IMR-90 (cell line): ENCODE measurements at regions not wholly inside any gene's neighbourhood (a gene's known extent, or its start where the extent isn't known, plus 50 kb on each side); places are given as distances from the start of the nearest gene placed in this dataset.
A peak's percentile ranks its signal among the peaks of the same experiment; 100 is the strongest.

ENCODE experiments used
- ATAC-seq: fragments of 200-7000 bp; cut with Tn5 transposase; 2 replicates; pipeline ENCODE4 v1.9.1; 2020; ENCODE audit warnings: low read depth, mild to moderate bottlenecking, moderate library complexity
- BruUV-seq: library from RNA; stranded (reverse); fragments of 400-500 nt; replicated peaks from 2 replicates; lab custom pipeline; 2021; lab: Mats Ljungman, UMichigan
- CTCF ChIA-PET: fragments of 300-600 bp; formaldehyde crosslinking; extraction: SDS; loops from one replicate; lab custom pipeline; 2021; ENCODE audit warnings: antibody characterized with exemption; lab: Yijun Ruan, JAX
- POLR2A ChIA-PET: fragments of 300-600 bp; sonication (Branson Sonifier 250); formaldehyde crosslinking; loops from one replicate; lab custom pipeline; 2022; ENCODE audit warnings: antibody characterized with exemption; ENCODE audit not compliant: unreplicated experiment; lab: Charles Lee
- DNase-seq: peaks from one replicate; pipeline ENCODE4 v3.0.0; 2013
- H2AFZ ChIP-seq: replicated peaks from 2 replicates; pipeline ENCODE3; 2013; ENCODE audit warnings: low read length, mild to moderate bottlenecking; ENCODE audit not compliant: poor library complexity
- H2AK5ac ChIP-seq: 2 replicates; pipeline ENCODE4 v1.6.1; 2013; ENCODE audit warnings: low read depth, low read length, inconsistent platforms
- H2AK9ac ChIP-seq: replicated peaks from 2 replicates; pipeline ENCODE3; 2013; ENCODE audit warnings: mild to moderate bottlenecking, low read depth, low read length, moderate library complexity; ENCODE audit not compliant: poor library complexity
- H2BK120ac ChIP-seq: 2 replicates; pipeline ENCODE4 v1.6.1; 2013; ENCODE audit warnings: low read depth, low read length, inconsistent platforms
- H2BK15ac ChIP-seq: 3 replicates; pipeline ENCODE4 v1.6.1; 2013; ENCODE audit warnings: low read depth, low read length, inconsistent platforms
- H2BK20ac ChIP-seq: 2 replicates; pipeline ENCODE4 v1.6.1; 2013; ENCODE audit warnings: low read depth, mild to moderate bottlenecking, inconsistent platforms, low read length, moderate library complexity
- H2BK5ac ChIP-seq: 2 replicates; pipeline ENCODE4 v1.6.1; 2013; ENCODE audit warnings: mild to moderate bottlenecking, low read depth, low read length, inconsistent platforms; ENCODE audit not compliant: poor library complexity, severe bottlenecking
- H3K14ac ChIP-seq: replicated peaks from 2 replicates; pipeline ENCODE4 v1.6.1; 2013; ENCODE audit warnings: low read depth, low read length, inconsistent platforms
- H3K18ac ChIP-seq: 2 replicates; pipeline ENCODE4 v1.6.1; 2013; ENCODE audit warnings: low read depth, low read length, control low read depth
- H3K23ac ChIP-seq: 2 replicates; pipeline ENCODE4 v1.6.1; 2013; ENCODE audit warnings: low read depth, low read length, inconsistent platforms
- H3K27ac ChIP-seq: 2 replicates; pipeline ENCODE4 v1.5.1; 2013; ENCODE audit warnings: mild to moderate bottlenecking, control low read depth, low read length; ENCODE audit not compliant: insufficient read depth
- H3K27me3 ChIP-seq: 2 replicates; pipeline ENCODE4 v1.6.1; 2013; ENCODE audit warnings: low read length; ENCODE audit not compliant: control insufficient read depth, insufficient read depth
- H3K36me3 ChIP-seq: 2 replicates; pipeline ENCODE4 v1.6.1; 2013; ENCODE audit warnings: low read length, mixed read lengths; ENCODE audit not compliant: control insufficient read depth, insufficient read depth
- H3K4ac ChIP-seq: 2 replicates; pipeline ENCODE4 v1.6.1; 2013; ENCODE audit warnings: low read depth, low read length, inconsistent platforms
- H3K4me1 ChIP-seq: 2 replicates; pipeline ENCODE4 v1.6.1; 2013; ENCODE audit warnings: low read length, mixed read lengths; ENCODE audit not compliant: control insufficient read depth, insufficient read depth
- H3K4me2 ChIP-seq: 2 replicates; pipeline ENCODE4 v1.6.1; 2013; ENCODE audit warnings: low read depth, mild to moderate bottlenecking, control low read depth, low read length, moderate library complexity
- H3K4me3 ChIP-seq: 2 replicates; pipeline ENCODE4 v1.5.1; 2013; ENCODE audit warnings: low read depth, mild to moderate bottlenecking, control low read depth, low read length, moderate library complexity; ENCODE audit not compliant: insufficient read depth
- H3K56ac ChIP-seq: 2 replicates; pipeline ENCODE4 v1.6.1; 2013; ENCODE audit warnings: low read length, inconsistent platforms; ENCODE audit not compliant: insufficient read depth; ENCODE audit errors: extremely low read depth
- H3K79me1 ChIP-seq, 2 experiments: 2 replicates each; pipeline ENCODE4 v1.6.1; 2013; ENCODE audit warnings: low read length in 2 of 2, inconsistent platforms in 1 of 2, low read depth in 1 of 2
- H3K9ac ChIP-seq: 2 replicates; pipeline ENCODE4 v1.6.1; 2013; ENCODE audit warnings: low read depth, low read length, control low read depth
- H3K9me1 ChIP-seq: 2 replicates; pipeline ENCODE4 v1.6.1; 2013; ENCODE audit warnings: low read length, inconsistent platforms; ENCODE audit not compliant: insufficient read depth
- H3K9me3 ChIP-seq: 2 replicates; pipeline ENCODE4 v1.6.1; 2013; ENCODE audit warnings: low read length; ENCODE audit not compliant: control insufficient read depth, insufficient read depth
- H4K20me1 ChIP-seq: 2 replicates; pipeline ENCODE4 v1.6.1; 2013; ENCODE audit warnings: low read length, inconsistent platforms; ENCODE audit not compliant: insufficient read depth
- H4K5ac ChIP-seq: 2 replicates; pipeline ENCODE4 v1.6.1; 2013; ENCODE audit warnings: mild to moderate bottlenecking, low read depth, low read length, control low read depth
- H4K8ac ChIP-seq, 2 experiments: 2 replicates each; pipeline ENCODE4 v1.6.1; 2013; ENCODE audit warnings: low read depth in 2 of 2, low read length in 2 of 2, control low read depth in 1 of 2, inconsistent platforms in 1 of 2
- H4K91ac ChIP-seq: 2 replicates; pipeline ENCODE4 v1.6.1; 2013; ENCODE audit warnings: low read depth, low read length, inconsistent platforms; ENCODE audit not compliant: insufficient read depth
- BHLHE40 ChIP-seq: fragments of 150-350 bp; IDR thresholded peaks from 2 replicates; pipeline ENCODE4 v1.6.1; 2016; ENCODE audit warnings: mild to moderate bottlenecking, low read depth, low read length
- CEBPB ChIP-seq: IDR thresholded peaks from 2 replicates; pipeline ENCODE4 v1.6.1; 2012; ENCODE audit warnings: low read depth, low read length, improper control_type of control experiment
- CHD1 ChIP-seq: IDR thresholded peaks from 2 replicates; pipeline ENCODE4 v1.6.1; 2012; ENCODE audit warnings: low read depth, low read length, improper control_type of control experiment
- FOS ChIP-seq: fragments of 150-350 bp; IDR thresholded peaks from 2 replicates; pipeline ENCODE4 v1.6.1; 2016; ENCODE audit warnings: low read depth, low read length
- MAFK ChIP-seq: IDR thresholded peaks from 2 replicates; pipeline ENCODE4 v1.6.1; 2012; ENCODE audit warnings: low read depth, low read length, improper control_type of control experiment
- MAZ ChIP-seq: IDR thresholded peaks from 2 replicates; pipeline ENCODE4 v1.6.1; 2012; ENCODE audit warnings: low read depth, mild to moderate bottlenecking, low read length, improper control_type of control experiment, moderate library complexity, borderline replicate concordance
- MXI1 ChIP-seq: IDR thresholded peaks from 2 replicates; pipeline ENCODE4 v1.6.1; 2012; ENCODE audit warnings: low read depth, mild to moderate bottlenecking, low read length, moderate library complexity, borderline replicate concordance
- POLR2A ChIP-seq: IDR thresholded peaks from 2 replicates; pipeline ENCODE4 v1.6.1; 2012; ENCODE audit warnings: mild to moderate bottlenecking, low read depth, low read length
- RAD21 ChIP-seq: IDR thresholded peaks from 2 replicates; pipeline ENCODE4 v1.6.1; 2012; ENCODE audit warnings: low read length, improper control_type of control experiment
- RCOR1 ChIP-seq: IDR thresholded peaks from 2 replicates; pipeline ENCODE4 v1.6.1; 2012; ENCODE audit warnings: mild to moderate bottlenecking, low read length, improper control_type of control experiment; ENCODE audit not compliant: insufficient replicate concordance
- RFX5 ChIP-seq: IDR thresholded peaks from 2 replicates; pipeline ENCODE4 v1.8.0; 2012; ENCODE audit warnings: low read depth, mild to moderate bottlenecking, low read length, moderate library complexity
- SMC3 ChIP-seq: fragments of 150-350 bp; IDR thresholded peaks from 2 replicates; pipeline ENCODE4 v1.6.1; 2016; ENCODE audit warnings: low read depth, mild to moderate bottlenecking, antibody characterized with exemption, low read length, moderate library complexity
- WGBS, 2 experiments: methylation state at CpG; one replicate each; pipeline versions ENCODE4 v1.1.5 to v1.1.7; 2013; ENCODE audit warnings: missing lambda C conversion rate in 2 of 2; ENCODE audit not compliant: insufficient read length in 1 of 2; ENCODE audit errors: extremely low coverage in 2 of 2; 5-methylcytosine and 5-hydroxymethylcytosine counted together
- dilution Hi-C: fragments of 300-500 bp; cut with HindIII; formaldehyde crosslinking; loops from one replicate; pipeline ENCODE4 v1.14.3; 2018; ENCODE audit warnings: low sequenced_read_pairs; ENCODE audit not compliant: unreplicated experiment
- in situ Hi-C: fragments of 300-500 bp; cut with MboI; formaldehyde crosslinking; loops from 3 replicates; pipeline ENCODE4 v1.14.3; 2019; ENCODE audit warnings: low sequenced_read_pairs, inconsistent platforms, mixed read lengths
- intact Hi-C: fragments of 100-400 bp; cut with micrococcal nuclease; formaldehyde crosslinking; loops from 2 replicates; pipeline ENCODE4 v1.10.0; 2022
- TF ChIP-seq, protein P1 (sequence below): conservative IDR thresholded peaks from 2 replicates; pipeline ENCODE4 v1.5.1; 2012; ENCODE audit warnings: mild to moderate bottlenecking, low read depth, low read length, improper control_type of control experiment
- TF ChIP-seq, protein P2 (sequence below): fragments of 150-350 bp; IDR thresholded peaks from 2 replicates; pipeline ENCODE4 v1.6.1; 2016; ENCODE audit warnings: low read depth, mild to moderate bottlenecking, low read length, moderate library complexity, borderline replicate concordance
- TF ChIP-seq, protein P3 (sequence below): fragments of 150-350 bp; IDR thresholded peaks from 2 replicates; pipeline ENCODE4 v1.6.1; 2017; ENCODE audit warnings: mild to moderate bottlenecking, antibody characterized with exemption, low read length, low read depth

DNA sequence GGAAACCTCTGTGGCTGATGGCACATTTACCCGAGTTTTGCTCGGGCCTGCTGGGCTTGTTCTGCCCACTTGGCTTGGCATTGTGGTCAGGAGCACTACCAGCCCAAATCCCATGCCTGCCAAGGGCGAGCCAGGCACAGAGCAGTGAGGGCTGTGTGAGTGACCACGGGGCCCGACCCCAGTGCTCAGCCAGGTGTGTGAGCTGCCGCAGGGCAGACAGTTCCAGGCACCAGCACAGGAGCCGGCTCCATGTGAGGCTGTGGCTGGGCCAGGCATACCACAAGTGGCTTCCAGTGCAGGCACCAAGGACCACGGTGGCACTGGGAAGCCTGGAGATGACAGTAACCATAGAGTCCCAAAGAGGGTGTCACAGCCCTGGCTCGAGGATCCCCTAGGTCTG lies 1225.5 kb upstream of the GJE1 start:
- no peak overlapping the region for H2AK9ac ChIP-seq
- H4K5ac ChIP-seq: no peak overlapping the region
- dilution Hi-C loops (no loop called here), in situ Hi-C loops (loop anchor here (25.0 kb wide), 1 partner anchor 1545 kb away; the partner anchor contains the start of gene CITED2), intact Hi-C loops (no loop called here)
- no peak overlapping the region for H3K4me2 ChIP-seq
- H3K9ac ChIP-seq: no peak overlapping the region
- 96% methylated on average over 5 of the region's 9 CpGs; no CpG with 5 or more reads in 1 of the 2 experiments for whole genome bisulfite sequencing, 2 experiments
- H3K27ac ChIP-seq: no peak overlapping the region
- BruUV-seq: no TSS peak
- no peak overlapping the region for H3K4me3 ChIP-seq
- H2BK120ac ChIP-seq: peak overlapping the region; percentile 4; the same call in 1 of the 2 replicates
- no peak overlapping the region for H3K23ac ChIP-seq
- no peak overlapping the region for H4K91ac ChIP-seq
- H2AFZ ChIP-seq: no peak overlapping the region
- DNase-seq (no peak), ATAC-seq (no peak)
- H3K14ac ChIP-seq: no peak overlapping the region
- no peaks in the 10 kb centered on the region for H4K20me1 ChIP-seq
- no peak overlapping the region for H2BK5ac ChIP-seq
- no peaks in the 10 kb centered on the region for H3K27me3 ChIP-seq
- peak overlapping the region; percentile 34; the same call in 1 of the 2 replicates for H2BK20ac ChIP-seq
- H3K18ac ChIP-seq: no peak overlapping the region
- H2AK5ac ChIP-seq: peak overlapping the region; percentile 60; the same call in 1 of the 2 replicates
- H3K9me1 ChIP-seq: no peaks in the 10 kb centered on the region
- H3K9me3 ChIP-seq: no peaks in the 10 kb centered on the region
- peak overlapping the region; percentile 1; the same call in 1 of the 2 replicates for H3K4ac ChIP-seq
- no peak overlapping the region for H3K56ac ChIP-seq
- ChIA-PET POLR2A (no interaction called here), CTCF (interaction anchor here (0.6 kb wide), 1 partner anchor 464 kb away, joined by 3 read pairs; no protein-coding TSS in a partner anchor)
- TF ChIP-seq, protein P1, sequence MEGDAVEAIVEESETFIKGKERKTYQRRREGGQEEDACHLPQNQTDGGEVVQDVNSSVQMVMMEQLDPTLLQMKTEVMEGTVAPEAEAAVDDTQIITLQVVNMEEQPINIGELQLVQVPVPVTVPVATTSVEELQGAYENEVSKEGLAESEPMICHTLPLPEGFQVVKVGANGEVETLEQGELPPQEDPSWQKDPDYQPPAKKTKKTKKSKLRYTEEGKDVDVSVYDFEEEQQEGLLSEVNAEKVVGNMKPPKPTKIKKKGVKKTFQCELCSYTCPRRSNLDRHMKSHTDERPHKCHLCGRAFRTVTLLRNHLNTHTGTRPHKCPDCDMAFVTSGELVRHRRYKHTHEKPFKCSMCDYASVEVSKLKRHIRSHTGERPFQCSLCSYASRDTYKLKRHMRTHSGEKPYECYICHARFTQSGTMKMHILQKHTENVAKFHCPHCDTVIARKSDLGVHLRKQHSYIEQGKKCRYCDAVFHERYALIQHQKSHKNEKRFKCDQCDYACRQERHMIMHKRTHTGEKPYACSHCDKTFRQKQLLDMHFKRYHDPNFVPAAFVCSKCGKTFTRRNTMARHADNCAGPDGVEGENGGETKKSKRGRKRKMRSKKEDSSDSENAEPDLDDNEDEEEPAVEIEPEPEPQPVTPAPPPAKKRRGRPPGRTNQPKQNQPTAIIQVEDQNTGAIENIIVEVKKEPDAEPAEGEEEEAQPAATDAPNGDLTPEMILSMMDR: no peak
- TF ChIP-seq, protein P2, sequence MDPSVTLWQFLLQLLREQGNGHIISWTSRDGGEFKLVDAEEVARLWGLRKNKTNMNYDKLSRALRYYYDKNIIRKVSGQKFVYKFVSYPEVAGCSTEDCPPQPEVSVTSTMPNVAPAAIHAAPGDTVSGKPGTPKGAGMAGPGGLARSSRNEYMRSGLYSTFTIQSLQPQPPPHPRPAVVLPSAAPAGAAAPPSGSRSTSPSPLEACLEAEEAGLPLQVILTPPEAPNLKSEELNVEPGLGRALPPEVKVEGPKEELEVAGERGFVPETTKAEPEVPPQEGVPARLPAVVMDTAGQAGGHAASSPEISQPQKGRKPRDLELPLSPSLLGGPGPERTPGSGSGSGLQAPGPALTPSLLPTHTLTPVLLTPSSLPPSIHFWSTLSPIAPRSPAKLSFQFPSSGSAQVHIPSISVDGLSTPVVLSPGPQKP: no peak
- TF ChIP-seq BHLHE40 (no peak), SMC3 (no peak), MAFK (no peak), RCOR1 (no peak), RFX5 (no peak), CEBPB (no peak), RAD21 (no peak), MAZ (no peak), MXI1 (no peak), FOS (no peak), CHD1 (no peak), POLR2A (no peak)
- TF ChIP-seq, protein P3, sequence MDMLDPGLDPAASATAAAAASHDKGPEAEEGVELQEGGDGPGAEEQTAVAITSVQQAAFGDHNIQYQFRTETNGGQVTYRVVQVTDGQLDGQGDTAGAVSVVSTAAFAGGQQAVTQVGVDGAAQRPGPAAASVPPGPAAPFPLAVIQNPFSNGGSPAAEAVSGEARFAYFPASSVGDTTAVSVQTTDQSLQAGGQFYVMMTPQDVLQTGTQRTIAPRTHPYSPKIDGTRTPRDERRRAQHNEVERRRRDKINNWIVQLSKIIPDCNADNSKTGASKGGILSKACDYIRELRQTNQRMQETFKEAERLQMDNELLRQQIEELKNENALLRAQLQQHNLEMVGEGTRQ: no peak
- H2BK15ac ChIP-seq: peak overlapping the region; percentile 0; the same call in 1 of the 3 replicates
- peaks cover 3% of the 10 kb centered on the region; the same call in 1 of the 2 replicates for H3K4me1 ChIP-seq
- no peaks in the 10 kb centered on the region for H3K79me1 ChIP-seq
- no peak overlapping the region; a peak in 1 of 4 replicates for H4K8ac ChIP-seq
- H3K36me3 ChIP-seq: no peaks in the 10 kb centered on the region
